GM19397 (cell line): ENCODE measurements at regions not wholly inside any gene's neighbourhood (a gene's known extent, or its start where the extent isn't known, plus 50 kb on each side); places are given as distances from the start of the nearest gene placed in this dataset.
"Not testable (repeated sequence)": the region's sequence is repeated elsewhere in the genome, so short reads cannot be mapped to it uniquely, and the experiment has no call there.

ENCODE experiments used
- ATAC-seq: cut with Tn5 transposase; IDR thresholded peaks from one replicate; pipeline ENCODE4 v1.9.1; 2021; ENCODE audit warnings: mild to moderate bottlenecking, moderate library complexity; ENCODE audit not compliant: unreplicated experiment

DNA sequence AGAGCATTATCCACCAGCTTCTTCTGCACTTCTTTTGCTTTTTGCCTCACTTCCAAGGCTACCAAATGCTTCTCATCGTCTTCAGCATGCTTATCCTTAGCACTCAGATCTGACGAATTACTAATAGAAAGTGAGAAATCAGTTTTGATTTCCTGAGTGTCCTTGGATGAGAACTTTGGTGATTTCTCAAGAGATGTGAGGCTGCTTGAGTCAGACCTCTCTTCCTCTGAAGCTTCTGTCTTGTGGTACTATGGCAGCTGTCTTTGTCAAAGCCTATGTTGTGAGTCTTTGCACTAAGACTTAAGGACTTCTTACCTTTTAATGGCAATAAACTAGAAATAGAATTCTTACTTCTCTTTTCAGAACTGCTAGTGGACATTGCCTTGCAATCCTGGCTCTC lies 169.9 kb downstream of the CPE start:
- no peak for ATAC-seq

DNA sequence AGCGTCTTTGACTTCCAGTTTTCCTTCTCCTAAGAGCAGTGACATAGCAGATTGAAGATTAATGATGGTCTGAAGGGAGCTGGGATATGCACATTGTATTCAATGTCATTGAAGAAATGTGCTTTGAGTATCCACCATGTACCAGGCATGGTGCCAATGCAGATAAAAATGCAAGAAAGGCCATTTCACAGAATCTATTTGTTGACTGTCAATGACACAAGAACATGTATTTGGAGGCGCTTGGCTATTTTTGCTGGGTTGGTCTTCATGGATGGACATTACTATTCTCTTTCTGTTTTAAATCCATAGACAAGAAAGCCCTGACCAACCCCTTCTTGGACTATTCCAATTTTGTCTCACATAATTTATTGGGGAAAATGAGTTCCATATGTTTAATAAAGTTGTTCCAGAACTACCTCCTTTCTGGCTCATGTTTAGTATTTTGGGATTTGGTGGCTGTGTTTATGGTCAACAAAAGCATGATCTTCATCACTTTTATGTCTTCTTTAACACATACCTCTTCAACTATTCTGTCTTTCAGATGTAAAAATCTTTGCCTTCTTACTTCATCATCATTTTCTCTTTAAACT lies 174.5 kb downstream of the CPE start:
- ATAC-seq: no peak

DNA sequence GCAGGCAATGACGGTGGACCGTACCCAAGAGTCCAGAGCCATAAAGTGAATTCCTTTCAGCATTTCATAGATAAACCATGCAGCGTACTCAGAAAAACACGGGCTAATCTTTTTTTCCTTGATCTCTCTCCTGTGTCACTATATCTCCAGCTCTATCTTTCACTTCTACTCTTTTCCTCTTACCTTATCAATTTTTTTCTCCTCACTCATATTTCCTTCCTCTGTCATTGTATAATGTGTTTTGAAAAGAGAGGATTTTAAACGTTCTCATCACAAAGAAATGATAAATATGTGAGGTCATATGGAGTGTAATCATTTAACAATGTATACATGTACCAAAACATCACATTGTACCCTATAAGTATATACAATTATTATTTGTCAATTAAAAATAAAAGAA lies 176.5 kb downstream of the CPE start:
- ATAC-seq: no peak

DNA sequence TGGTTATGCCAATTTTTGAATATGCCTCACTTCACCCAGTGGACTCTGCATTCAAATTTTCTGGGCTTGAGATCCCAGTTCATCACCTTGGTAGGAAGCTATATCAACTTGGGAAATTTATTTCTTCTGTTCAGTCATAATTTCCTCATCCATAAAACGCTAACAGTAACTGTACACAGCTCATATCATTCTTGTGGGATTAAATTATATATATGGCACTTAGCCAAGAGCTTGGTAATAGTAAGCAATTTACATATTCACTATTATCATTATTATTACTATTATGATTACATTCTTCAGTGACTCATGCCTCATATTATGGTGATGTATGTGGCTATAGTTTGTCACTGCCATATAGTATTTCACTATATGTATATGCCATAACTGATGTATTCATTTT lies 177.6 kb downstream of the CPE start:
- no peak for ATAC-seq

DNA sequence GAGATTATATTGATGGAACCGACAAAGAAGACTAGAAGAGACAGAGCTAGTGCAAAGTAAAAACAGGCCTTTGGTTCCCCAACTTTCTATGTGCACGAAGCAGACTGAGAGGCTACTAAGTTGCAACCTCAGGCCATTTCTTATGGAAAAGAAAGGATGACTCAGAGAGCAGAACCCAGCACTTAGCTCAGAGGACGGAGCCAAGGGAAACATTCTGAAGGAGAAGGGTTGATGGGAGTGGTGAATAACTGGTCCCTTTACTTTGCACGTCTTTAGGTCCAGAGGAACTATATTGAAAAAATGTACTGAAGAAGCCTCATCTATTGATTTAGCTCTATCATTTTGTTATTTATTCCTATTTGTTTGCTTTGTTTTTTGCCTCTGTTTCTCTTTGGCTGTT lies 182.1 kb downstream of the CPE start:
- ATAC-seq: no peak

DNA sequence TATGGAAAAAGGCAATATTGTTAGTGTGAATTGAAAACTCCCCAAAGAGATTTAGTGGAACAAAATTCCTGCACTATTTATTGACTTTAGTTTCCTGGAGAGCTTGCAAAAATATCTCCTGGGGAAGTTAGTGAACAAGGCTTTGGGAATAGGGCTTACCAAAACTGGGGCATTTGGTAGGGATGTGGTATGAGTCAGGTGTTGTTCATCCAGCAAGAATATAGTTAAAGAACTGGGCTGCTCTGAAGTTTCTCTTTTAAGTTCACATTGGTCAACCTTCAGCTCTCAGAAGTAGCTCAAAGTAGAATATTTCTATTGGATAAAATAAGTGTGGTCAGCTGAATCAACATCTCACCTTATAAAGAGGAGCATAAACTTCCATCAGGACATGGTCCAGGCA lies 185.0 kb downstream of the CPE start:
- ATAC-seq: no peak

DNA sequence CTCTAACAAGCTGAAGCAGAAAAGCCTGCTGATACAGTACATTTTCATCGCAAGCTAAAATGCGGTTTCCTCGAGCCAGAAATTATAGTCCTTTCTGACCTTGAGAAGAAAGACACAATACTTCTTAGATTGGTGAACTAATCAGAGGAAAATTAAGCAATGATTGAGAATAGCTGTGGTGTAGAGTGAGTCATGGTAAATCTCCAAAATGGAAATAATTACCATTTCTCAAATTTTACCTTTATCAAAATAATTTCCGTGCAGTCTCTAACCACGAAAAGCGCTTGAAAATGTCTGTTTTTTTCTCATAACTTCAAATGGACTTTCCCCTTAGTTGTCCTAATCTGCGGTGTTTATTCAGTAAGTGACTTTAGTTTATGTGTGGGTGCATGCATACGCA lies 190.2 kb downstream of the CPE start:
- ATAC-seq: no peak

DNA sequence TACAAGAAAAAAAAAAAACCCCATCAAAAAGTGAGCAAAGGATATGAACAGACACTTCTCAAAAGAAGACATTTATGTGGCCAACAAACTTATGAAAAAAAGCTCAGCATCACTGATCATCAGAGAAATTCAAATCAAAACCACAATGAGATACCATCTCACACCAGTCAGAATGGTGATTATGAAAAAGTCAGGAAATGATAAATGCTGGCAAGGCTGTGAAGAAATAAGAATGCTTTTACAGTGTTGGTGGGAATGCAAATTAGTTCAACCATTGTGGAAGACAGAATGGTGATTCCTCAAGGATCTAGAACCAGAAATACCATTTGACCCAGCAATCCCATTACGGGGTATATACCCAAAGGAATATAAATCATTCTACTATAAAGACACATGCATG lies 192.7 kb downstream of the CPE start:
- ATAC-seq: not testable (repeated sequence)

DNA sequence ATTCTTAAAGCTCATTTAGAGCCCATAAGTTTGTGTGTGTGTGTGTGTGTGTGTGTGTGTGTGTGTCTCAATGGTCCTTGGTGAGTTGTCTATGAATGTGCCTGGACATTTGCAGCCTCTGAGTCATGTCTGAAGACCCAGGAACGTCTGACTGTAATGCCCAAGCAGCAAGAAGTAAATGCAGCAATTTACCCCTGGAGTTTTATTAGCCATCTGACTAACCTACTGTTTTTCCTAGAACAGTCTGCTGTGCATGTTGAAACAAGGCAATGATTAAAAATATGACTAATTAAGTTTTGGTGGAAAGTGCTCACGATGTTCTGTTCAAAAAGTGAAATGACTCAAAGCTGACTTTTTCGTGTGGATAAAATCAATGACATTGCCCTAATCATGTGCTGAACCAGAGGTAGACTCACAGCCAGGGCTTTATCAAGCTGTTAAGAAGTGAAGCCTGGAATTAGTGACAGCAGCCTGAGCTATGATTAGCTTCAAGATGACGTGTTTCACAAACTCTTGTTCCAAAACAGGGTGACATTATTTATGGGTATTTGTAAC lies 201.6 kb downstream of the CPE start:
- ATAC-seq: no peak

DNA sequence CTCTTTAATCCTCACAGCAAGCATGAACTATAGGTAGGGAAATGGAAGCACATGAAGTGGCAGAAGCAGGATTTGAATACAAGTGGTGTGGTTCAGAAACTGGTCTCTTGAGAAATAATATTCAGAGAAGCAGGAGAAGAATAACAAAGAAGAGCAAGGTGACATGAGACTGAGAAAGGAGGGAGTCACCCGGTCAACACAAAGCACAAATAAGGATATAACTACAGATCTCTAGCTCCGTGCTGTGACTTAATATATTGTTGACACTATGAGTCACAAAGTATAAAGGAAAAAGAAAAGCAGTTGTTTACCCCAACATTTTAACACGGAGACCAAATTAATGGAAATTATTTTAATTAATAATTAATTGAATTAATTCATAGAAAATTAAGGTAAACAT lies 204.5 kb downstream of the CPE start:
- ATAC-seq: no peak

DNA sequence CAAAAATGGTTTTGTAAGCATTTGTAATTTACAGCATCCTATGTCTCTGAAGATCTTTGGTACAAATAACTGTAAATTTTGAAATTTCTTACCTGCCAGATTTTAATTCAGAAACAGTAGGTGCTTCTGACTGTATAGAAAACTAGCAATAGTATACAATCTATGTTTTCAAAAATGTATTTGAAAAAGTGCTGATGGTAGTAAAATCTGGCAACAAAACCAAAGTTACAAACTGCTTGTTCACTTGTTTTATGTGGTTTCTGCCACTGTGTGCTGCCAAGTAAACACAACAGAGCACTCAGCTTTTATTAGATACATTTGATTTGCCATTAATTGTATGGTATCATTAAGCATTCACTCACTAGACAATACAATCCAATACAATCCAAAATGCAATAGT lies 206.1 kb downstream of the CPE start:
- ATAC-seq: no peak

DNA sequence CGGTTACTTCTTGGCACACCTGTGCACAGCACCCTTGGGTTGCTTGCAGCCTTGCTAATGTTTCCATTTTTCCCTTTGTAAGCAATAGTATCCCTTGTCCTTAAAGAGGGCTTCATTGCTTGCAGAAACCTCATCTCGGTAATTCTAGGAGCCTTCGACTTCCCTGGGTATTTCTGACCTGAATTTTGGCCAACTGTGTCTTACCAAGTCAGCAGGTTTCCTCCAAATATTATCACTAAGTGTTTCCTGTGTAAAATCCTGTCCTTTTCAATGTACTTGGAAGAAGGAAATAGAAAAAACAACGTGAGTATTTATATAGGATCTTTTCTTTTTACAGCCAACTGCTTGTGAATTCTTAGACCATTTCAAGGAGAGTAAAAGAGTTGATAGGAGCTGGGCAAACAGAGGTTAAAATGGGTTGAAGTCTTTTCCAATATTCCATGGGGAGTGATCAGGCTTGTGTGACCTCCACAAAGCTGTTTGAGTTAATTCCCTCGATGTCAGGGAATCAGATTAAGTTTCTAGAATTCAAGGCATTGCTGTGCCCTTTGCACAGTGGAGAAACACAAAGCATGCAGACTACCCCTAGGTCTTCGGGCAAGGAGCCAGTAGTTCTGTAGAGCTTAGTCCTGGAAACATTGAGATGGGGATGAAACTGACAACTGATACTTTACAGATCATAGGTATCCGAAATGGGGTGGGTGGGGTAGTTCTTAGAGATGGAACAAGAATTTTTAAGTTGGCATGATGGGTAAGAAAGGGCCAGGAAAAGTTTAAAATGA lies 209.9 kb downstream of the CPE start:
- ATAC-seq: no peak

DNA sequence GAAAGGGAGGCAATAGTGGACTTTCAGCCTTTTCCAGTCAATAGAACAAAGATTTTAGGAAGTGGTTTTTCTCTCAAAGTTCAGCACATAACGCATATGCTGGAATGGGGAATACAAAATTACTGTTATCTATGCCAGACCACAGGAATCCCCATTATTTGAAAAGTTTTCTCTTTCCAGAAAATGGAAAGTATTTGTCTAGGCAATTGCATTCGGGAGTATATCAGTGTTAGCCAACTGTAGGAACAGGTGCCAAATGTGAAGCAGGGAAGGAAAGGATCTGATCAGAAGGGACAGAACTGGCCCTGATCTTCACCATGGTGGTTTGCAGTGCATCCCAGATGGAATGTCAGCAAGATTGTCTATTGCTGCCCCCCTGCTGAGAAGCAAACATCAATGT lies 213.6 kb downstream of the CPE start:
- ATAC-seq: no peak

DNA sequence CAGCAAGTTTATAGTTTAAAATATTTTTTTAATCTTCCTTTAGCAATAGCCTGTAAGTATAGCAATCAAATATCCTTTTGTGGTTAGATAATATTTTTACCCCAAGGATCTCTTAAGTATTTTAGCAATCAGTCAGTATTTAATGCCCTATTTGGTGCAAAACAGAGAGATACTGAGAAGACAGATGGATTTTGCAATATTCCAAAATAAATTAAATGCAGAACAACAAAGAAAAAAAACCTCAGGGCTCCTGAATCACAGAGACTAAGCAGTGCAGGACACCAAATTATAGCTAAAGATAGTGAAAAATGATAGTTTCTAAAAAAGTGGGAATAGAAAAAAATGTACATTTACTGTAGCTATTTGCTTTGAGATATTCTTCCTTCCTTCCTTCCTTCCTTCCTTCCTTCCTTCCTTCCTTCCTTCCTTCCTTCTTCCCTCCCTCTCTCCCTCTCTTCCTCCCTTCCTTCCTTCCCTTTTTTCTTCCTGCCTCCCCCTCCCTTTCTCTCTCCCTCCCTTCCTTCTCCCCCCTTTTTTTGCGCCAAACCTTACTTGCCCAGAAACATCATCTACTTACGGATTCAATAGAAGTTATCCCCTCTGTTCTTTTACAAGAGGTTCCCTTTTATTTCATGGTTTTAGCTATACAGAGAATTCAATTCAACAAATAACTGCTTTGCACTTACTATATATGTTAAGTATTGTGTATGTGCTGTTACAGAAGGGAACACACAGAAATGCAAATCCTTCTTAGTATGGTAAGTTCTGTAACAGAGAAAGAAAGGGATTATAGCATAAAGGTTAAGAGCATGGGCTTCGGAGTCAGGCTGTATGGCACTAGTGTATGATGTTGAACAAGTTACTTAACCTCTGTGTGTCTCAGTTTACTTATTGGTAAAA lies 219.0 kb downstream of the CPE start:
- ATAC-seq: no peak

DNA sequence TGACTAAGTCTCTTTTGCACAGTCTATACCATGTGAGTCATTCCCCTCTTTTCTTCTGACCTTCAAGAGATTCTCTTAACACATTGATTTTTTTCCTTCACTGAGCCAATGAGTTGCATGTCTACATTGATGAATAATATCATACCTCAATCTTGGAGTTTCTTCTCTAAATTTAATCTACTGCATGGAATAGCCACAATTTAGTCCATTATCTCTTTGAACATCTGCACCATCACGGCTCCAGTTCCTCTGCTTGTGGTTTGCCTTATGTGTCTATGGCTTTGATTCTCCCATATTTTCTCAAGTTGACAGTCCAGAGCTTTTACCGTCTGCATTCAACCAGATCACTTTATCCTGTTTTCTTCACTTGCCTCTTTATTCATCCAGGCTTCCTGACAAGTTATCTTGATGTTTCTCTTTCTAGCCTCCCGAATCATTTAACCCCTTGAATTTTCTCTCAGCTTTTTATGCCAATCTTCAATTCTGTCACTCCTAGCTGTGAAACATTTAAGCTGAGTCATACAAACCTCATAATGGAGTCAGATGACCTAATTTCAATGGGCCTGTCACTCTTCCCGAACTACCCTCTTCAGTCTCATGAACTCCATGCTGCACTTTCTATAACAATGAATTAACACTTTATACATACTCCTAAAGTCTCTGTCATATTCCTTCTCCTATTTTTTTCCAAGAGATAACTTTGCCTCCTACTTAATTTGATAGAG lies 222.3 kb downstream of the CPE start:
- no peak for ATAC-seq

DNA sequence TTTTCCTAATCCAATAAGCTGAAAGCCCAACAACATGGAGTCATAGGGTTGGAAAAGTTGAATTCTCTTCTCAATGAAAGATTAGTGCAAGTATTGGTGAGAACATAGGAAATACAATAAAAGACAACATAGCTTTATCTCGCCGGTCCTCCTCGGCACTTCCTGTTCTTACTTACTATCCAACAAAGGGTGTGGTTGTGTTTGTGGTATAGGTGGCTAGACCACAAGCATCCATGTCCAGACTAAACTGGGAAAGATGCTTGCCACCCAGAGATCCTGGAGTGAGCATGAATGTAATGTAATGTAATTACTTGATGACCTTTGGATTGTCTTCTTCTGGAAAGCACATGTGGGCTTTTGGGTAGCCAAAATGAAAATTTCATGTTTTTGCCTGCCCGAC lies 223.8 kb downstream of the CPE start:
- ATAC-seq: no peak

DNA sequence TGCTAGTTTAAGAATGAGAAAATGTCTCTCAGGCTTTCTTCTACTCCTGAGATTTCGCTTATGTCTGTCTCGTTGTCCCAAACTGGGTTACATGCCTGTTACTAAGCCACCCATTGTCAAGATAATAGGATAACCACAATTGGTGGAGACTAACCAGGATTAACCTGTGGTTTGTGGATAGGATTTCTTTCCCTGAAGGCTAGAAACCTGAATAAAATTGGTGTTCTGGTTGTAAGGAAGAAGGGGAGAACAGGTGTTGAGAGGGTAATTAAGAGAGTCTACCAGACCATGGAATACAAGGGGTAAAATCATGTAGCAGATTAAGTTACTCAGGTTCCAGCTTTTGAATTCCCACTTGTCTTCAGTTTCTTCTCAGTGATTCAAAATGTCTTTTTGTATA lies 225.4 kb downstream of the CPE start:
- ATAC-seq: no peak

DNA sequence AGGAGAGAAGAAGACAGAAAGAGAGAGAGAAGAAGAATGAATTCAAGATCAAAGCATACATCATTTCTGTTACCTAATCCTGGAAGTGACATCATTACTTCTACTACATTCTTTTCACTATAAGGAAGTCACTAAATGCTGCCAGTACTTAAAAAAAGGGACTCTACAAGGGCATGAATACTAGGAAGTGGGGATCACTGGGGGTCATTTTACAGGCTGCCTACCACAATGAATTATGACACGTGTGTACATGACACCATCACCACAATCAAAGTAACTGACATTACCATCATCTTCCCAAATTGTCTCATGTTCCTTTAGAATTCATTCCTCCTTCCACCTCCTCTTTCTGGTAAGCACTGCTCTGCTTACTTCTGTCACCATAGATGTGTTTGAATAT lies 227.0 kb downstream of the CPE start:
- ATAC-seq: no peak

DNA sequence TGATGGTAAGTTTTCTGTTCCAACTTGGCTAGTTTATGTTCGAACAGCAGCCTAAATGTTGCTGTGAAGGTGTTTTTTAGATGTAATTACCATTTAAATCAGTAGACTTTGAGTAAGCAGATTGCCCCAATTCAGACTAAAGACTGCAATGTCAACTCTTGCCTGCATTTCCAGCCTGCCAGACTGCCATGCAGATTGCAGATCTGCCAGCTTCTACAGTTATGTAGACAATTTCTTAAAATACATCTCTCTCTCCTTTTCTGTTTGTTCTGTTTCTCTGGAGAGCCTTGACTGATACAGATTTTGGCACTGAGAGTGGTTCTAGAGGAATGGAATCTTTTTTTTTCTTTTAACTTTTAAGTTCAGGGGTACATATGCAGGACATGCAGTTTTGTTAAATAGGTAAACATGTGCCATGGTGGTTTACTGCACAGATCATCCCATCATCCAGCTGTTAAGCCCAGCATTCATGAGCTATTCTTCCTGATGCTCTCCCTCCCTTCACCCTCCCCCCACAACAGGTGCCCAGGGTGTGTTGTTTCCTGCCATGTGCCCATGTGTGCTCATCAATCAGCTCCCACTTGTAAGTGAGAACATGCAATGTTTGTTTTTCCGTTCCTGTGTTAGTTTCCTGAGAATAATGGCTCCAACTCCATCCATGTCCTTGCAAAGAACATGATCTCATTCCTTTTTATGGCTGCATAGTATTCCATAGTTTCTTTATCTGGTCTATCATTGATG lies 227.8 kb downstream of the CPE start:
- ATAC-seq: no peak

DNA sequence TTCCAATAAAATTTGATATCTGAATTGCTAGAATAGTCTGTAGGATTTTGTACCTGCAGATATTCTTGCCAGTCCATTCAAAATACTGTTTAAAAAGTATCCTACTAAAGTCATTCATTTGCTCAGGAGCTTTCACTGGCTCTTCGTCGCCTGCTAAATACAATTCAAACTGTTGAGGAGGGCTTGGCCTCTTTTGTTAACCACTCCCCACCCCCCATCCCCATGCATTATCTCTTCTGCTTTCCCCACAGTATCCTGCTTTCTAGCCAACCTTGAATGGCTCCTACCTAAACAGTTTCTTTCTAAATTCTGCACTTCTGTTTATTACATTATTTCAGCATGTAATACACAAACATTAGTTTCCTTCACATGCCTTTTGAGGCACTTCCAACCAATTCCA lies 230.8 kb downstream of the CPE start:
- ATAC-seq: no peak
